Vagina (tissue), 2 donors: ENCODE measurements at regions not wholly inside any gene's neighbourhood (a gene's known extent, or its start where the extent isn't known, plus 50 kb on each side); places are given as distances from the start of the nearest gene placed in this dataset.
"Not testable (repeated sequence)": the region's sequence is repeated elsewhere in the genome, so short reads cannot be mapped to it uniquely, and the experiment has no call there.

ENCODE experiments used
- DNase-seq, 2 donors: peaks; one replicate each; pipeline ENCODE4 v3.0.0-alpha.2; 2017; ENCODE audit errors: extremely low spot score in 2 of 2
- H3K27ac ChIP-seq: fragments of 200-600 bp; sonication (generic); one replicate; pipeline ENCODE4 v1.5.1; 2019
- H3K27me3 ChIP-seq: fragments of 200-600 bp; sonication (generic); one replicate; pipeline ENCODE4 v1.5.1; 2019
- H3K36me3 ChIP-seq, 2 donors: fragments of 200-600 bp; sonication (generic); one replicate each; pipeline ENCODE4 v1.5.1; 2017 to 2019
- H3K4me1 ChIP-seq: fragments of 200-600 bp; sonication (generic); one replicate; pipeline ENCODE4 v1.5.1; 2019
- H3K4me3 ChIP-seq, 2 donors: fragments of 200-600 bp; sonication (generic); 1 replicate in 1 of 2; 2 replicates in 1 of 2; pipeline ENCODE4 v1.5.1; 2016 to 2019
- H3K9me3 ChIP-seq: fragments of 200-600 bp; sonication (generic); one replicate; pipeline ENCODE4 v1.5.1; 2019
- CTCF ChIP-seq, 3 experiments: fragments of 450-650 bp in 2 of 3; fragments of 200-600 bp in 1 of 3; sonication (generic) in 1 of 3; IDR thresholded peaks; one replicate each; pipeline ENCODE4 v1.5.1; 2017 to 2019; ENCODE audit warnings: antibody characterized with exemption in 3 of 3, mild to moderate bottlenecking in 2 of 3, moderate library complexity in 2 of 3
- POLR2A ChIP-seq, 2 donors: fragments of 450-650 bp; IDR thresholded peaks; one replicate each; pipeline ENCODE4 v1.6.1; 2017; ENCODE audit warnings: antibody characterized with exemption in 2 of 2, mild to moderate bottlenecking in 2 of 2, moderate library complexity in 2 of 2
- POLR2AphosphoS5 ChIP-seq, 2 donors: sonication (generic); formaldehyde crosslinking; IDR thresholded peaks; one replicate each; pipeline ENCODE4 v1.9.0; 2017; ENCODE audit warnings: antibody characterized with exemption in 2 of 2, mild to moderate bottlenecking in 2 of 2, low read depth in 1 of 2; ENCODE audit not compliant: insufficient read depth in 1 of 2
- intact Hi-C: fragments of 100-400 bp; cut with DNase I; formaldehyde crosslinking; loops from one replicate; pipeline ENCODE4 v1.15.1; 2023

GRCh38 chr13:21246761-21247452 lies 70.4 kb downstream of the MRPL57 start:
- Histone ChIP-seq H3K36me3 (no peaks in the 10 kb centered on the region), H3K9me3 (no peaks in the 10 kb centered on the region), H3K4me1 (no peaks in the 10 kb centered on the region), H3K4me3 (no peak overlapping the region), H3K27me3 (no peaks in the 10 kb centered on the region), H3K27ac (no peak overlapping the region)
- intact Hi-C loops: no loop called here
- no peak for DNase-seq
- TF ChIP-seq POLR2AphosphoS5 (IDR thresholded peaks at IDR 0.05; ENCODE audit: insufficient read depth in 1 of 2, low read depth in 1 of 2): no peak

- intact Hi-C loops: no loop called here
- no peak overlapping the region for H3K4me3 ChIP-seq
- no peak overlapping the region for H3K27ac ChIP-seq
- no peak for TF ChIP-seq POLR2A (IDR thresholded peaks at IDR 0.05)
- no peak for TF ChIP-seq CTCF (IDR thresholded peaks at IDR 0.05)
- TF ChIP-seq POLR2AphosphoS5 (IDR thresholded peaks at IDR 0.05; ENCODE audit: insufficient read depth in 1 of 2, low read depth in 1 of 2): no peak
- no peak for DNase-seq
- no peaks in the 10 kb centered on the region for H3K4me1 ChIP-seq
- no peaks in the 10 kb centered on the region for H3K36me3 ChIP-seq
- H3K27me3 ChIP-seq: no peaks in the 10 kb centered on the region
- H3K9me3 ChIP-seq: no peaks in the 10 kb centered on the region
These were observed 79.9 kb downstream of the MRPL57 start for GRCh38 chr13:21256351-21256761.

GRCh38 chr13:21256891-21257290 lies 80.4 kb downstream of the MRPL57 start:
- Histone ChIP-seq H3K27me3 (no peaks in the 10 kb centered on the region), H3K4me1 (no peaks in the 10 kb centered on the region), H3K9me3 (no peaks in the 10 kb centered on the region), H3K27ac (no peak overlapping the region), H3K36me3 (no peaks in the 10 kb centered on the region), H3K4me3 (no peak overlapping the region)
- TF ChIP-seq POLR2A (IDR thresholded peaks at IDR 0.05): no peak
- TF ChIP-seq CTCF (IDR thresholded peaks at IDR 0.05): no peak
- no peak for TF ChIP-seq POLR2AphosphoS5 (IDR thresholded peaks at IDR 0.05; ENCODE audit: insufficient read depth in 1 of 2, low read depth in 1 of 2)
- DNase-seq: no peak
- intact Hi-C loops: no loop called here

GRCh38 chr13:21259571-21260455 lies 83.4 kb downstream of the MRPL57 start:
- Histone ChIP-seq H3K4me1 (no peaks in the 10 kb centered on the region), H3K9me3 (no peaks in the 10 kb centered on the region), H3K27me3 (no peaks in the 10 kb centered on the region), H3K4me3 (no peak overlapping the region), H3K36me3 (no peaks in the 10 kb centered on the region), H3K27ac (no peak overlapping the region)
- TF ChIP-seq CTCF (IDR thresholded peaks at IDR 0.05) (no peak), POLR2AphosphoS5 (IDR thresholded peaks at IDR 0.05; ENCODE audit: insufficient read depth in 1 of 2, low read depth in 1 of 2) (no peak), POLR2A (IDR thresholded peaks at IDR 0.05) (no peak)
- intact Hi-C loops: no loop called here
- DNase-seq: no peak

GRCh38 chr13:21260561-21261290 lies 84.3 kb downstream of the MRPL57 start:
- H3K36me3 ChIP-seq, H3K27ac ChIP-seq, H3K9me3 ChIP-seq, H3K27me3 ChIP-seq, H3K4me1 ChIP-seq, intact Hi-C loops, H3K4me3 ChIP-seq, DNase-seq: not testable (repeated sequence)

- H3K27ac ChIP-seq, H3K9me3 ChIP-seq, DNase-seq, intact Hi-C loops, H3K36me3 ChIP-seq, H3K4me1 ChIP-seq, H3K27me3 ChIP-seq, H3K4me3 ChIP-seq: not testable (repeated sequence)
These were observed 85.2 kb downstream of the MRPL57 start for GRCh38 chr13:21261487-21262216.

GRCh38 chr13:21263909-21264308 lies 87.5 kb downstream of the MRPL57 start:
- H3K4me3 ChIP-seq, H3K4me1 ChIP-seq, intact Hi-C loops, H3K27me3 ChIP-seq, H3K27ac ChIP-seq, H3K36me3 ChIP-seq, H3K9me3 ChIP-seq, DNase-seq: not testable (repeated sequence)

- H3K4me3 ChIP-seq, H3K4me1 ChIP-seq, H3K9me3 ChIP-seq, intact Hi-C loops, H3K36me3 ChIP-seq, DNase-seq, H3K27me3 ChIP-seq, H3K27ac ChIP-seq: not testable (repeated sequence)
These were observed 92.0 kb downstream of the MRPL57 start for GRCh38 chr13:21268485-21268884.

- H3K27me3 ChIP-seq, DNase-seq, intact Hi-C loops, H3K9me3 ChIP-seq, H3K36me3 ChIP-seq, H3K4me3 ChIP-seq, H3K4me1 ChIP-seq, H3K27ac ChIP-seq: not testable (repeated sequence)
These were observed 96.0 kb downstream of the MRPL57 start for GRCh38 chr13:21272439-21272838.
